GM19025 (cell line): ENCODE measurements at regions not wholly inside any gene's neighbourhood (a gene's known extent, or its start where the extent isn't known, plus 50 kb on each side); places are given as distances from the start of the nearest gene placed in this dataset.
"Not testable (repeated sequence)": the region's sequence is repeated elsewhere in the genome, so short reads cannot be mapped to it uniquely, and the experiment has no call there.

Experiments
- ATAC-seq: cut with Tn5 transposase; IDR thresholded peaks from one replicate; pipeline ENCODE4 v1.9.1; 2021; ENCODE audit warnings: mild to moderate bottlenecking, low read depth, moderate library complexity; ENCODE audit not compliant: unreplicated experiment

DNA sequence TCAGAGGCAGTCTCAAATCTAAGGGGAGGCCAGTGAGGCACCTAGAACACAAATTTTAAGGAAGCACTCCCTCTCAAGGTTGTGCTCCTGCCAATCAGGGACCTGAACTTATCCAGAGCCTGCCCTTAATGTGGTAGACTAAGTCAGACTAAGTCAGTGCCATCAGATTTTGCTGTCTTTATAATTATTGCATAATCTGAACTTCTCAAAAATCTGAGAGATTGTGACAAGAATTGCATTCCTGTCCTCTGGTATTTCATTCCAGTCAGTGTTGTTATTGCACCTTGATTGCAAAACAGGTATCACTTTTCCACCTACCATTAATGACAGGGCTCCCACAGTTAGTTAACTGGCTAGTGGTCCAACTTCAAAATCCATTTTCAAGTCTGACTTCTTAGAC lies 197.1 kb upstream of the HCN1 start:
- ATAC-seq: no peak

DNA sequence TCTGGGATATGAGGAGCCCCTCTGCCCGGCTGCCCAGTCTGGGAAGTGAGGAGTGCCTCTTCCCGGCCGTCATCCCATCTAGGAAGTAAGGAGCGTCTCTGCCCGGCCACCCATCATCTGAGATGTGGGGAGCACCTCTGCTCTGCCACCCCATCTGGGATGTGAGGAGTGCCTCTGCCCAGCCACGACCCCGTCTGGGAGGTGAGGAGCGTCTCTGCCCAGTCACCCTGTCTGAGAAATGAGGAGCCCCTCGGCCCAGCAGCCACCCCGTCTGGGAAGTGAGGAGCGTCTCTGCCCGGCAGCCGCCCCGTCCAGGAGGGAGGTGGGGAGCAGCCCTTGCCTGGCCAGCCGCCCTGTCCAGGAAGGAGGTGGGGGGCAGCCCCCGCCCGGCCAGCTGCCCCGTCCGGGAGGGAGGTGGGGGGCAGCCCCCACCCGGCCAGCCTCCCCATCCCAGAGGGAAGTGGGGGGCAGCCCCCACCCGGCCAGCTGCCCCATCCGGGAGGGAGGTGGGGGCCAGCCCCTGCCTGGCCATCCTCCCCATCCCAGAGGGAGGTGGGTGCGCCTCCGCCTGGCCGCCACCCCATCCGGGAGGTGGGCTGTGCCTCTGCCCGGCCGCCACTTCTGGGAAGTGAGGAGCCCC lies 194.4 kb upstream of the HCN1 start:
- not testable (repeated sequence) for ATAC-seq

DNA sequence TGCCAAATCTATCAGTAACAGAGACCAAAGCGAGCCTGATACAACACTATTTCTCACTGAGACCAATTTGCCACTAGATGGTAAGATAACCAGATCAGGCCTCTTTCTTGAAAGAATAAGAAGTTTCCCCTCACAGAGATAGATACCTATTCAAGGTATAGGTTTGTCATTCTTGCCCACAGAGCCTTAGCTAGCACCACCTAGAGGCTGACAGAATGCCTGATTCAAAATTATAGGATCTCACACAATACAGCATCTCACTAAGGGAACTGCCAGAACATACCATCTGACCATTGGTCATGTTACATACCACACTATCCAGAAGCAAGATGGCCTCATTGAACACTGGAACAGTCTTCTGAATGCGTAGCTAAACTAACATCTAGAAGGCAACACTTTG lies 166.6 kb upstream of the HCN1 start:
- no peak for ATAC-seq

DNA sequence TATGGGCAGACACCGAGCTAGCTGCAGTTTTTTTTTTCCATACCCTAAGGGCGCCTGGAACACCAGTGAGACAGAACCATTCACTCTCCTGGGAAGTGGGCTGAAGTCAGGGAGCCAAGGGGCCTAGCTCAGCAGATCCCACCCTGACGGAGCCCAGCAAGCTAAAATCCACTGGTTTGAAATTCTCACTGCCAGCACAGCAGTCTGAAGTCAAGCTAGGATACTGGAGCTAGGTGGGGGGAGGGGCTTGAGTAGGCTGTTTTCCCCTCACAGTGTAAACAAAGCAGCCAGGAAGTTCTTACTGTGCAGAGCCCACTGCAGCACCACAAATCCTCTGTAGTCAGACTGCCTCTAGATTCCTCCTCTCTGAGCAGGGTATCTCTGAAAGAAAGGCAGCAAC lies 151.7 kb upstream of the HCN1 start:
- ATAC-seq: no peak

DNA sequence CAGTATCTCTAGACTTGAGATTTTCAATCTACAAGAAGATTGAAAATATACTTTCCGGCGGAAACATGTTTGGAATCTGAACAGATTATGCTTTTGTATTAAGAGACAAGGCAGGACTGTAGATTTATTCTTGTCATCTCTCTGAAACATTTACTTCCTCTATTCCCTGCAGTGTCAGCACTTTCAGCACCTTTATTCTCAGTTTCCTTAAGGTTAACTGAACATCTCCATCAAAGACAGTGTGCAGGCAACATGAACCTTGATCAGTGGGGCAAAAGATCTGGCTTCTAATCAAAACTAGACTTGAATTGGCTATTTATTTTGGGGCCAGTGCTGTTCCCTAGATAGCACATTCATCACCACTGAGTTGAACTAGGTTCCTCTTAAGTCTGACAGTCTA lies 129.9 kb upstream of the HCN1 start:
- no peak for ATAC-seq

DNA sequence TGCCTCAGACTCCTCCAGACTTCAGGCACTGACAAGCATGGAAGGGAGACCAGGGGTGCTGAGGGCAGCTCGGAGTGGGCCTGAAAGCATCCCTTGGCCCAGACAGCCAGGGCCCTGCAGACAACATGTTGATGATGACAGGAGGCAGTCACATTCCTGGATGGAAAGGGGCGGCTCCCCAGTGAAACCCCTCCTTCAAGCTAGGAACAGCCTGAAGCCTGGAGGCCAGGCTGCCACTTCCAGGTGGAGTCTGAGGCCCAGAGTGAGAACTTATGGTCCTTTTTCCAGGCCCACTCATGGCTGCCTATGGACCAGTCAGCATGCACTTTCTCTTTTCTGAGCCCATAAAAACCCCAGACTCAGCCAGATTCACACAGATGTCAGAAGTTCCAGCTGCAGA lies 104.2 kb upstream of the HCN1 start:
- no peak for ATAC-seq

DNA sequence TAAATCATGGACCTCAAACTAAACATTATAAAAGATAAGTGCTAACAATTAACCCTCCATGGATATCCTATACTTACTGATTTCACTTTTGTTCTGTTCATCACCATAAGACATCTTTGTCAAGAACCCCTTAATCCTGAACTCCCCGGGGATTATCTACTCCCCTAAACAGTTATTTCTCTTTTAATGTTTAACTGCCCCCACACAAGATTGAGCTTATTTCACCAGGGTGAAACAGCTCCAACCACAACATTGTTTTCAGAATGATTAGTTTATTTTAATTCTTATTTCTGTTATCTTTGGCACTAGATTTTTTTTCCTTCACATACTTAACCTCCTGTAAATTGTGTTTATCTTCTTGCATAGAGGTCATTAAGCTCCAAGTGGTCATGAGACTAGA lies 103.2 kb upstream of the HCN1 start:
- ATAC-seq: peak; percentile 68

DNA sequence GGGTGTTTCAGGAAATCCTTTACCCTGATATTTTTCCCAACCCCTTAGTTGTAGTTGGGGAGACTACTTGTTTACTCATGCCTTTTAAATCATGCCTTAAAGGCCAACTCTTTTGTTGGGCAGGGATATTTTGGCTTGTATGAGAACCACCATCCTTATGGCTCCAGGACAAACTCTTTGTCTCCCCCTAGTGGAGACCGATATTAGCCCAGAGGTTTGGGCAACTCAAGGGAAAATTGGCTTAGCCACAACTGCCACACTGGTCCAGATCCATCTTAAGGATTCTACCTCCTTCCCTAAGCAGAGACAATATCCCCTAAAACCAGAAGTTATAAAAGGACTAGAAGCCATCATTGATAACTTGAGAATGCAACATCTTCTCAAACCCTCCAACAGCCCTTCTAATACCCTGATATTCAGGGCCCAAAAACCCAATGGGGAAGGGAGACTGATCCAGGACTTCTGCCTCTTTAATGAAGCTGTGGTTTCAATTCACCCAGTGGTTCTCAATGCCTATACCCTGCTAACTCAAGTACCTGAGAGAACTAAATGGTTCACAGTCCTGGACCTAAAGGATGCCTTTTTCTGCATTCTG lies 100.9 kb upstream of the HCN1 start:
- no peak for ATAC-seq

DNA sequence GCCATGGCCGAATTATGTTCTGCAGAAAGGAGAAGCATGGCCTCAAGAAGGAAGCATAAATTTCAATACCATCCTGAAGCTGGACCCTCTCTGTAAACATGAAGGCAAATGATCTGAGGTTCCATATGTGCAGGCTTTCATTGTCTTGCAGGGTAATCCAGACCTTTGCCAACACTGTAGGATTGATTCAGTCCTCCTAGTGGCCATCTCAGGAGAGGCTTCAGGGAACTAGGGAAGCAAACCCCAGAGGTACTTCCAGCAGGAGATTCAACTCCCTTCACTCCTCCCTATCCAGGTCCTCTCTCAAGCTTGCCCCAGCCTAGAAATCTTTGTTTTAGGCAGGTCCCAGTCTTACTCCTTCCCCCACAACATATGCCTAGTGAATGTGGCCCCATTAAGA lies 99.3 kb upstream of the HCN1 start:
- no peak for ATAC-seq

DNA sequence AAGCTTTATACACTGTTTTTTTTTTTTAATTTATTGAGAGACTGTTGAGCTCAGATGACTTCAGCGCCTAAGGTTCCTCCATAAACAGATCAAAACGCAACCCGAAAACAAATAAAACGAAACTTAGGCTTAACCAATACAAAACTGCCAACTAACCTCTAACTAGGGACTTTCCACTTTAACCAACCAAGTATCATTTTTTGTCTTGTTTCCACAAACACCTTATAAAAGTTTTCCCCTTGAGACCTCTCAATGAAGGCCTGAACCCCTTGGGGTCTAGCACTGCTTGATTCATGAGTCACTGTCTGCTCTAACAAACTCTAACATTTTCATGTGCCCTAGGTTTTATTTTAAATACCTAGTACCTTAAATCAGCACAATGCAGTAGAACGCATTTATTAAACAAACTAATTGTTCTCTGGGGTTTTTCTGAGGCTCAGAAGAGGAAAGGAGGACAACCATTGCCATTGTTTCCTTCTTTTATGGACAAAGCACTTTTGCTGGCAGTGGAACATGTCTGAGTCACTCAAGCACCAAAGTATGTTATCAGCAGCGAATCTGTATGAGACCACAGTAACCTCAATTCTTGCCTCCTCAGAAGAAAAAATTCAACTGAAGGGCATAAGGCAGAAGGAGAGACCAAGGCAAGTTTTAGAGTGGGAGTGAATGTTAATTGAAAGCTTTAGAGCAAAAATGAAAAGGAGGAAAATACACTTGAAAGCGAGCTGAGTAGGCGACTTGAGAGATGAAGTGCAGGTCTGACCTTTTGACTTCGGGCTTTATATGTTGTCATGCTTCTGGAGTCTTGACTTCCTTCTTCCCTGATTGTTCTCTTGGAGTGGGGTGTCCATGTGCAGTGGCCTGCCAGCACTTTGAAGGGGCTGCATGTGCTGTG lies 97.7 kb upstream of the HCN1 start:
- ATAC-seq: peak; percentile 87

DNA sequence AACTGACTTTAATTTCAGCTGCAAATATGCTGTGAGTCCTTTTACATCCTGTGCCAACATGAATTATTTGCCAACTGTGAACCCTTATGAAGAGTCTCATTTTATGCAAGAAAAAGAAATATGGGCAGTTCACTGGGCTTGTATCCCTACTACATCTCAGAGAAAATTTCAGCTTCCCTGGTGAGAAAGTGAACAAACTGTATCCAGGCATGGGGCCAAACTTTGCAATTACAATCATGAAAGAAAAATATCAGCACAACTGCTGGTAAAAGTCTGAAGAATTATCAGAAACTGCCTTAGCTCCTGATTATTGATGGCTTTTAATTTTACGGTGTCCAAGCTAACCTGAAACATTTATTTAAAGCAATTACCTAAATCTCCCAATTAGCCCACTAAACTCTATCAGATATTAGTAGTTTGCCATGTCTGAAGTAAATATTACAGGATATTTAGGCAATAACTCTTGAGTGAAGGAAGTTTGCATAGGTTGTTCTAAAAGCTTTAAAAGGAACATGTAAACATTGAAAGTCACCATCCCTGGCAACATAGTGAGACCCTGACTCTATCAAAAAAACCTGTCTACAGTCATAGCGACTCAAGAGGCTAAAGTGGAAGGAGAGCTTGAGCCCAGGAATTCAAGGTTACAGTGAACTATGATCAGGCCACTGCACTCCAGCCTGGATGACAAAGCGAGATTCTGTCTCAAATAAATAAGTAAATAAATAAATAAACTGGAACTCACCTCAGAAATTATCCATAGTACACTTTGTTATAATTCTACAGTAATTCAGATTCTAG lies 83.9 kb upstream of the HCN1 start:
- no peak for ATAC-seq

DNA sequence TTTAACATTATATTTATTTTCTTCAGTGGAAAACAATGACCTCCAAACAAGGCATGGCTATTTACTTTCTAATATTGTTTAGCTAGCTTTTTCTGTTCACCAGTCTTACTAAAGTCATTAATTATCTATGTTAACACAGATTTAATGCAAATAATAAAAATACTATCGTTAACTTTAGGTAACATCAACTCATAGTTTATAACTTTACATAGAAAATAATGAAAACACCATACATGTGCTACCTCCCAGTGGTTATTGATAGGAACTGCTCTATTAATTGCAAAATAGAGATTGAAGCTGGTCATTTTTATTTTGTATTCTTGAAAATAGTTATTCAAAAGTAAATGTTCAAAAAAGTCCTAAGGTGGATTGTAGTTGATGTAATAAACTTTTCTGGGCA lies 78.3 kb upstream of the HCN1 start:
- no peak for ATAC-seq

DNA sequence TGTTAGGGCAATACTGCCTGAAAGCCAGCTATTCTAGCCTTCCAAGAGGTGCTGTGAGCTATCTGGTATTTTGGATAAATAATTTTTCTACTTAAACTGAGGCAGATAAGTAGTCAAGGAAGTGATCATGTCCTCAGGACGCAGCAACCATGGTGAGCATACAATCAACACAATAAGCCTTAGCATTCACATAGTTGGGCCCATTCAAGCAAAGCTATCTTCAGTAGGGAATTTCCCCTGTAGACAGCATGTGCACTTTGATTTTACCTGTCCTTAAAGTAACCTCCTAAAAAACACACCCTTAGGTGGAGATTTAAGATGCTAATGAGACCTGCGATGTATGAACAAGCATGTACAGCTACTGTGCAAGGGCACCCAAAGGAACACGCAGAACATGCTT lies 76.2 kb upstream of the HCN1 start:
- ATAC-seq: no peak

DNA sequence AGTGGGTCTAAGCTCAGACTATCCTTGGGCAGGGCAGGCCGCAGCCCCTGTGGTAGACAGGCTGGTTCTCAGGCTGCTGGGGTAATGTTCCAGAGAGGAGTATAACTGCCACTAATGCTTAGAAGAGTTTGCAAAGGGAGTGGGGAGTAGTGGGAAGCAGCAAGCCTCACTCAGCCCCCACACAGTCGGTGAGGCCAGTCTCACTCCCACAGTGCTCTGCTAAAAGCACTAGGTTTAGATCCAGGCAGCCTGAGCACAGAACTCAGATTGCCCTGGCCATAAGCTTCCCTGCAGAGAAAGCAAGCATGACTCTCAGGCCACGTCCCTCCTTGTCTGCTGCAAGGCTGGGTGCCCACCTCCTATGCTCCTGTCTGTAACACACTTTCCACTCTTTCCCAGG lies 69.4 kb upstream of the HCN1 start:
- ATAC-seq: no peak

DNA sequence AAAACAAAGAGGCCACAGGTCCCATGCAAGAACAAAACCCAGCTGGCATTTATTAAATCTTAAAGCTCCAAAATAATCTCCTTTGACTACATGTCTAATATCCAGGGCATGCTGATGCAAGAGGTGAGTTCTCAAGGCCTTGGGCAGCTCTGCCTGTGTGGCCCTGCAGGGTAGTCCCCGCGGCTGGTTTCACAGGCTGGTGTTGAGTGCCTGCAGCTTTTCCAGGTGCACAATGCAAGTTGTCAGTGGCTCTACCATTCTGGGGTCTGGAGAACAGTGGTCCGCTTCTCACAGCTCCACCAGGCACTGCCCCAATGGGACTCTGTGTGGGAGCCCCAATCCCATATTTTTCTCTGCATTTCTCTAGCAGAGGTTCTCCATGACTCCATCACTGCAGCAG lies 54.4 kb upstream of the HCN1 start:
- no peak for ATAC-seq

DNA sequence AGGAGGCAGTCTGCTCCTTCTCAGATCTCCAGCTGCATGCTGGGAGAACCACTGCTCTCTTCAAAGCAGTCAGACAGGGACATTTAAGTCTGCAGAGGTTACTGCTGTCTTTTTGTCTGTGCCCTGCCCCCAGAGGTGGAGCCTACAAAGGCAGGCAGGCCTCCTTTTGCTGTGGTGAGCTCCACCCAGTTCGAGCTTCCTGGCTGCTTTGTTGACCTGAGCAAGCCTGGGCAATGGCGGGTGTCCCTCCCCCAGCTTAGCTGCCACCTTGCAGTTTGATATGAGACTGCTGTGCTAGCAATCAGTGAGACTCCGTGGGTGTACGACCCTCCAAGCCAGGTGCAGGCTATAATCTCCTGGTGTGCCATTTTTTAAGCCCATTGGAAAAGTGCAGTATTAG lies 52.3 kb upstream of the HCN1 start:
- ATAC-seq: not testable (repeated sequence)
